SU-DHL-6 (cell line): ENCODE measurements at regions not wholly inside any gene's neighbourhood (a gene's known extent, or its start where the extent isn't known, plus 50 kb on each side); places are given as distances from the start of the nearest gene placed in this dataset.

ENCODE experiments used
- H2AFZ ChIP-seq: fragments of 200-600 bp; sonication (generic); 2 replicates; pipeline ENCODE4 v1.6.1; 2014; ENCODE audit warnings: low read depth, mild to moderate bottlenecking, moderate library complexity, mixed read lengths, antibody characterized with exemption, low read length; ENCODE audit not compliant: severe bottlenecking
- H3F3A ChIP-seq: fragments of 200-600 bp; shearing (Covaris generic); 2 replicates; pipeline ENCODE4 v1.6.0; 2016; ENCODE audit warnings: antibody characterized with exemption, mild to moderate bottlenecking; ENCODE audit not compliant: insufficient read depth
- H3K27ac ChIP-seq: fragments of 200-600 bp; sonication (generic); 2 replicates; pipeline ENCODE4 v1.5.1; 2016; ENCODE audit warnings: low read depth, mild to moderate bottlenecking, low read length, moderate library complexity, mixed read lengths
- H3K27me3 ChIP-seq: fragments of 200-600 bp; sonication (generic), shearing (Covaris generic); 2 replicates; pipeline ENCODE4 v1.6.0; 2014; ENCODE audit warnings: mild to moderate bottlenecking, low read length
- H3K36me3 ChIP-seq: fragments of 200-600 bp; sonication (generic); 2 replicates; pipeline ENCODE4 v1.6.1; 2014; ENCODE audit warnings: mild to moderate bottlenecking, low read length, mixed read lengths
- H3K4me2 ChIP-seq: fragments of 300-600, 200-600 bp; shearing (Covaris generic), sonication (generic); 2 replicates; pipeline ENCODE4 v1.6.0; 2014; ENCODE audit warnings: low read length, low read depth, mild to moderate bottlenecking; ENCODE audit not compliant: poor library complexity, severe bottlenecking
- H3K4me3 ChIP-seq: fragments of 200-600 bp; sonication (generic); 2 replicates; pipeline ENCODE4 v1.5.1; 2014; ENCODE audit warnings: antibody characterized with exemption, low read length, mild to moderate bottlenecking, mixed read lengths; ENCODE audit not compliant: insufficient read depth, poor library complexity, severe bottlenecking
- H3K79me2 ChIP-seq: fragments of 200-600 bp; sonication (generic); 2 replicates; pipeline ENCODE4 v1.6.1; 2014; ENCODE audit warnings: mild to moderate bottlenecking, low read length, moderate library complexity; ENCODE audit not compliant: insufficient read depth
- H3K9ac ChIP-seq: fragments of 200-600 bp; sonication (generic); 2 replicates; pipeline ENCODE4 v1.7.0; 2014; ENCODE audit warnings: mild to moderate bottlenecking, low read length
- H3K9me2 ChIP-seq: fragments of 200-600 bp; sonication (generic); replicated peaks from 2 replicates; pipeline ENCODE4 v1.6.1; 2014; ENCODE audit warnings: low read length; ENCODE audit not compliant: insufficient read depth
- H3K9me3 ChIP-seq: fragments of 200-600 bp; sonication (generic); 2 replicates; pipeline ENCODE4 v1.6.1; 2014; ENCODE audit warnings: low read length, mixed read lengths; ENCODE audit not compliant: insufficient read depth
- H4K20me1 ChIP-seq: fragments of 200-600 bp; sonication (generic); 2 replicates; pipeline ENCODE4 v1.6.1; 2014; ENCODE audit warnings: low read depth, mild to moderate bottlenecking, antibody characterized with exemption, low read length, moderate library complexity, mixed read lengths
- EZH2phosphoT487 ChIP-seq: fragments of 200-600 bp; sonication (generic), shearing (Covaris generic); conservative IDR thresholded peaks from 2 replicates; pipeline ENCODE4 v1.6.1; 2018; ENCODE audit warnings: mild to moderate bottlenecking, antibody characterized with exemption, low read length, moderate library complexity, mixed read lengths
- TF ChIP-seq, protein P1 (sequence below): fragments of 200-600 bp; sonication (generic); IDR thresholded peaks from one replicate; pipeline ENCODE4 v1.5.1; 2017; ENCODE audit warnings: antibody characterized with exemption, mild to moderate bottlenecking, low read length, moderate library complexity; ENCODE audit not compliant: insufficient read depth, poor library complexity, severe bottlenecking

DNA sequence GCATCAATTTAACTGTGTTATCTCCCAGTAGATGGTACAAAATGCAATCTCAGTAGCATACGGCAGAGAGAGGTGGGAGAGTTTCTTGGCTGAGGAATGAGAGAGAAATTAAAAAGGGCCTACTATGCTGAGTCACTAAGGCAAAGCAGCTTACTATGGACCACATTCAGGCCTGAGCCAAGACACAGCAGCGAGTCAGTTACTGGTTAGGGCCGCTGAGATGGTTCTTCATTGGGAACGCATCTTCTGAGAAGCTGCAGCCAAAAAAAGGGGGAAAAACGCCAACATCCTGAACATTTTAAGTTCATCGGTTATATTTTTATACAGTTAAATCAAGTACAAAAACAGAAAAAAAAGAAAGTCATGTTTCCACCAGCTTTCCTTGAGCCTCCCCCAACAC, 61.1 kb upstream of the BDNF start:
- no peak overlapping the region for H3K27ac ChIP-seq
- H4K20me1 ChIP-seq = no peaks in the 10 kb centered on the region
- no peaks in the 10 kb centered on the region for H3K9me3 ChIP-seq
- no peak for TF ChIP-seq EZH2phosphoT487
- TF ChIP-seq, protein P1, sequence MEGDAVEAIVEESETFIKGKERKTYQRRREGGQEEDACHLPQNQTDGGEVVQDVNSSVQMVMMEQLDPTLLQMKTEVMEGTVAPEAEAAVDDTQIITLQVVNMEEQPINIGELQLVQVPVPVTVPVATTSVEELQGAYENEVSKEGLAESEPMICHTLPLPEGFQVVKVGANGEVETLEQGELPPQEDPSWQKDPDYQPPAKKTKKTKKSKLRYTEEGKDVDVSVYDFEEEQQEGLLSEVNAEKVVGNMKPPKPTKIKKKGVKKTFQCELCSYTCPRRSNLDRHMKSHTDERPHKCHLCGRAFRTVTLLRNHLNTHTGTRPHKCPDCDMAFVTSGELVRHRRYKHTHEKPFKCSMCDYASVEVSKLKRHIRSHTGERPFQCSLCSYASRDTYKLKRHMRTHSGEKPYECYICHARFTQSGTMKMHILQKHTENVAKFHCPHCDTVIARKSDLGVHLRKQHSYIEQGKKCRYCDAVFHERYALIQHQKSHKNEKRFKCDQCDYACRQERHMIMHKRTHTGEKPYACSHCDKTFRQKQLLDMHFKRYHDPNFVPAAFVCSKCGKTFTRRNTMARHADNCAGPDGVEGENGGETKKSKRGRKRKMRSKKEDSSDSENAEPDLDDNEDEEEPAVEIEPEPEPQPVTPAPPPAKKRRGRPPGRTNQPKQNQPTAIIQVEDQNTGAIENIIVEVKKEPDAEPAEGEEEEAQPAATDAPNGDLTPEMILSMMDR = no peak
- no peak overlapping the region for H2AFZ ChIP-seq
- H3K36me3 ChIP-seq = no peaks in the 10 kb centered on the region
- H3K4me3 ChIP-seq = no peak overlapping the region
- H3K27me3 ChIP-seq = no peaks in the 10 kb centered on the region
- H3K4me2 ChIP-seq = no peak overlapping the region
- no peak overlapping the region for H3K9ac ChIP-seq
- H3K9me2 ChIP-seq = no peaks in the 10 kb centered on the region
- H3K79me2 ChIP-seq = no peaks in the 10 kb centered on the region
- no peaks in the 10 kb centered on the region for H3F3A ChIP-seq

DNA sequence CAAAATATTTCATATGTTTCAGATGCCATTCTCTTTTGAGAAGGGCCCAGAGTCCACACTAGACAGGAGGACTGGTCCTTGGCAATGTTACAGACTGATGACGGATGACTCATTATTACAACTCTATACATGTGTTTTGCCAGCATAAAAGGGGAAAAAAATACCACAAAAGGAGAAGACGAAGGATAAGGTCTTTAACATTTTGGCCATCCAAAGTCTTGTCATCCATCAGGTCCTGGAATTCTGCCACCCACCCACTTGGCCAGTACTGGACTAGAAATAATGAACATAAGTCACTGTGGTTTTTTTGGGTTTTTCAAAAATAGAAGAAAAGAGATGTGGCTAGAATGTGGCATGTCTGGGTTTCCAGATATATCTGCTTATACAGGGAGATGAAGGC, 57.7 kb upstream of the BDNF start:
- no peaks in the 10 kb centered on the region for H3K79me2 ChIP-seq
- H3K27ac ChIP-seq = no peak overlapping the region
- no peak for TF ChIP-seq EZH2phosphoT487
- TF ChIP-seq, protein P1 = no peak
- H4K20me1 ChIP-seq = no peaks in the 10 kb centered on the region
- no peaks in the 10 kb centered on the region for H3K9me2 ChIP-seq
- no peak overlapping the region for H3K4me3 ChIP-seq
- H3K27me3 ChIP-seq = no peaks in the 10 kb centered on the region
- H2AFZ ChIP-seq = no peak overlapping the region
- no peak overlapping the region for H3K9ac ChIP-seq
- H3K36me3 ChIP-seq = no peaks in the 10 kb centered on the region
- H3F3A ChIP-seq = no peaks in the 10 kb centered on the region
- no peaks in the 10 kb centered on the region for H3K9me3 ChIP-seq
- H3K4me2 ChIP-seq = no peak overlapping the region

DNA sequence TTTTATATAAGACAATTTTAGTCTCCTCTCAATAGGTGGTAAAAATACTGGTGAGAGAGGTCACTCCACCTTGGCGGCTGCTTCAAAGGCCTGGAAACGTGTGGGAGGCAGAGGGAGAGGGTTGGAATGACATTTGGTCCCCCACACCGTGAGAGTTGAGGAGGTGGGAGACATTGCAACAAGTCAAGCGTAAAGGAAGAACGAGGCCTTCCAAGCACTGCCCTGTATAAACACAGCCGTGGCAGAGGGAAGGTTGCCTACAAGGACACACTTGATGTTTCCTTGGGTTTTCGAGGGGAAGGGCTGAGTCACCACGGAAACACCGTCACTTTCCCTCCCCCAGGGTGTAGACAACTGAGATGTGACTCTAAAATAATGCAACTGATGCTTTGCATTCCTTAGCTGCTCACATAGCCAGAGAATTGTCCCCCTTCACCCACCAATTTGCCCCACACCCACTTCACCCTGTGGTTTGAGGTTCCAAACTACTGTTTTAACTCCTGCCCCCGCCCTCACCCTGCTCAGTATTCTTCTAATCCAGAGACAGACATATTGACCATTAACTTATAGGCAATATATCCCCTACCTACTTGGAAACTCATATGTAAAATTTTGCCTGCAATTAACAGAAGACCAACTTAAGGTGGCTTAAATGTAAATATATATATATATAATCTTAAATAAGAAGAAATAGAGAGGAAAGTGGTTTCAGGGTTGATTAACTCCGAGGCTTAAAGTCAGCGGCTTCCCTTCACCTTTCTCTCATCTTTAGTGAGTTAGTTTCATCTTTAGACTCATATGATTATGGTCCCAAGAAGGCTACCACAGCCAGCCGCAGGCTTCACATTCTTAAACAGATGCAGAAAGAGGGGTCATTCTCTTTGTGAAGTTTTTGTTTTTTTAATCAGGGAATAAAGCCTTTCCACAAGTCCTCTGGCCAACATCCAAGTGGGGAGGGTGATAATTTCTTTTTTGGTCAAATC, 54.1 kb upstream of the BDNF start:
- H4K20me1 ChIP-seq = no peaks in the 10 kb centered on the region
- no peak overlapping the region for H3K4me3 ChIP-seq
- H3F3A ChIP-seq = no peaks in the 10 kb centered on the region
- H3K9ac ChIP-seq = no peak overlapping the region
- H3K9me3 ChIP-seq = no peaks in the 10 kb centered on the region
- no peaks in the 10 kb centered on the region for H3K27me3 ChIP-seq
- H3K36me3 ChIP-seq = no peaks in the 10 kb centered on the region
- no peak overlapping the region for H3K4me2 ChIP-seq
- H3K79me2 ChIP-seq = no peaks in the 10 kb centered on the region
- no peak overlapping the region for H3K27ac ChIP-seq
- H2AFZ ChIP-seq = no peak overlapping the region
- H3K9me2 ChIP-seq = no peaks in the 10 kb centered on the region
- TF ChIP-seq, protein P1 = no peak
- no peak for TF ChIP-seq EZH2phosphoT487
